ENCODE measurements at regions not wholly inside any gene's neighbourhood (a gene's known extent, or its start where the extent isn't known, plus 50 kb on each side); places are given as distances from the start of the nearest gene placed in this dataset.
"Not testable (repeated sequence)": the region's sequence is repeated elsewhere in the genome, so short reads cannot be mapped to it uniquely, and the experiment has no call there.

- TF ChIP-seq CTCF (conservative IDR thresholded peaks at IDR 0.05; ENCODE audit: control insufficient read depth, insufficient read depth, low read depth, low read length) = no peak
- H3K4me3 ChIP-seq (ENCODE audit: control insufficient read depth, low read depth, low read length) = no peak overlapping the region
- DNase-seq (ENCODE audit: low read depth) = no peak
Observed at GRCh38 chr2:17146358-17146757, 371.9 kb downstream of the RAD51AP2 start.

- no peak for DNase-seq (ENCODE audit: low read depth)
- no peak for TF ChIP-seq CTCF (conservative IDR thresholded peaks at IDR 0.05; ENCODE audit: control insufficient read depth, insufficient read depth, low read depth, low read length)
- H3K4me3 ChIP-seq (ENCODE audit: control insufficient read depth, low read depth, low read length) = no peak overlapping the region
Observed at GRCh38 chr2:17136877-17137276, 381.4 kb downstream of the RAD51AP2 start.

- no peak for TF ChIP-seq CTCF (conservative IDR thresholded peaks at IDR 0.05; ENCODE audit: control insufficient read depth, insufficient read depth, low read depth, low read length)
- H3K4me3 ChIP-seq (ENCODE audit: control insufficient read depth, low read depth, low read length) = no peak overlapping the region
- DNase-seq (ENCODE audit: low read depth) = no peak
Observed at GRCh38 chr2:17136231-17136630, 382.0 kb downstream of the RAD51AP2 start.

GRCh38 chr2:17135619-17136018, 382.6 kb downstream of the RAD51AP2 start:
- H3K4me3 ChIP-seq (ENCODE audit: control insufficient read depth, low read depth, low read length) = no peak overlapping the region
- DNase-seq (ENCODE audit: low read depth) = no peak
- TF ChIP-seq CTCF (conservative IDR thresholded peaks at IDR 0.05; ENCODE audit: control insufficient read depth, insufficient read depth, low read depth, low read length) = no peak

GRCh38 chr2:17133052-17133671, 385.1 kb downstream of the RAD51AP2 start:
- DNase-seq (ENCODE audit: low read depth) = no peak
- no peak overlapping the region for H3K4me3 ChIP-seq (ENCODE audit: control insufficient read depth, low read depth, low read length)
- TF ChIP-seq CTCF (conservative IDR thresholded peaks at IDR 0.05; ENCODE audit: control insufficient read depth, insufficient read depth, low read depth, low read length) = no peak

- not testable (repeated sequence) for H3K4me3 ChIP-seq (ENCODE audit: control insufficient read depth, low read depth, low read length); DNase-seq (ENCODE audit: low read depth)
Observed at GRCh38 chr2:17130627-17131026, 387.6 kb downstream of the RAD51AP2 start.

- TF ChIP-seq CTCF (conservative IDR thresholded peaks at IDR 0.05; ENCODE audit: control insufficient read depth, insufficient read depth, low read depth, low read length) = no peak
- no peak overlapping the region for H3K4me3 ChIP-seq (ENCODE audit: control insufficient read depth, low read depth, low read length)
- no peak for DNase-seq (ENCODE audit: low read depth)
Observed at GRCh38 chr2:17125989-17126620, 392.1 kb downstream of the RAD51AP2 start.
